Choroid plexus epithelial cell (primary cell): ENCODE measurements at regions not wholly inside any gene's neighbourhood (a gene's known extent, or its start where the extent isn't known, plus 50 kb on each side); places are given as distances from the start of the nearest gene placed in this dataset.

ENCODE experiments used
- DNase-seq: peaks from one replicate; pipeline ENCODE4 v3.0.0-alpha.2; 2010; ENCODE audit warnings: low read depth
- H3K4me3 ChIP-seq: 2 replicates; pipeline ENCODE4 v1.5.1; 2011; ENCODE audit warnings: low read depth, mild to moderate bottlenecking, control low read depth, low read length, moderate library complexity
- CTCF ChIP-seq: conservative IDR thresholded peaks from 2 replicates; pipeline ENCODE4 v1.5.1; 2011; ENCODE audit warnings: low read depth, mild to moderate bottlenecking, control low read depth, inconsistent platforms, low read length, moderate library complexity

DNA sequence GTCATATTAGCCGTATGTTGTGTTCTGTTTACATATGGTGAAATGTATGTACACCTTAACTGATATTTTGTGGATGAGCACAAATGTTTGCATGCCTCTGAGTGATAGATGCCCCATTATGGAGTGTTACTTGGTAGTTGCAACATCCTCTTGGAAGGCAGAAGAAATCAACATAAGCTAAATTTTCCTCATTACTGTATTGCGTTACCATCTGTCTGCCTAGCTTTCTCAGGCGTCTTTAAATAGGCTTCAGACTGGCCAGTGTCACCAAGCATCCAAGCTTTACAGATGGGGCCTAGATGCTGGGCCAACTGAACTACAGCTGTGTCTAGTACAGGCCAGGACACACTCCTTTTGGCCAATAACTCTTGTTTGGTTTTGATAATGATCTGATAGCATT lies 250.6 kb downstream of the SAMD5 start:
- DNase-seq: peak; percentile 3
- no peak overlapping the region for H3K4me3 ChIP-seq
- TF ChIP-seq CTCF: no peak

DNA sequence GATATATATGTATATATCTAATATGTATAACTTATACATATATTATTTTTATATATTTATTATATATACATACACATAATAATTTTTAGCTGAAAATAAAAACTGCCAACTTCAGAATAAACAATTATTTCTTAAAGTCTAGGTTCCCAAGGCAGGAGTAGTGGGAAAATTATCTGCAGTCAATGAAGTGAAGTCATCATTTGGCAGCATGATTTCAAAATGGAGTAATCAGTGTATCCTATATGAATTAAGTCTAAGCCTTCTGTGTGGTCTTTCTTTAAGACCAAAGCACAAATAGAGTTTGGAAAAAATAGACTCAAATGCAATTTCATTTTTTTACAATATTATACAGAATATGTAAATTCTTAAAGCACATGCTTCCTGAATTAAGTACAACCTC lies 251.0 kb downstream of the SAMD5 start:
- H3K4me3 ChIP-seq: no peak overlapping the region
- TF ChIP-seq CTCF: no peak
- DNase-seq: no peak

DNA sequence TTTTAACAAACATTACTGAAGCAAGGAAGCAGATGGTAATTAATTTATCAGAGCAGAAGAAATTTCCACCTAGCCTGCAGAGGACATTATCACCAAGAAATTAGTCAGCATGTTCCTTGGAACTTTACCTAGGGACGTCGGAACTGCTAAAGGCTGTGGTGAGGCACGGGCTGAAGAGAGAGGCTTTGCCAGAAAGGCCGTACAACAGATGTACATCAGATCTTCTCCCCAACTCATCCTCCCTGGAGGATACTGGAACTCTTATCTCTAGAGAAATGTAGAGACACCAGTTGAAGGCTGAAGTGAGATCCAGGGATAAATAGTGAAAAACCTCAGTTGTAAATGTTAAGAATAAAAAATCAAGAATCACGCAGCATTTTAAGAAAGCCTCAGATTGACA lies 257.1 kb downstream of the SAMD5 start:
- no peak overlapping the region for H3K4me3 ChIP-seq
- no peak for TF ChIP-seq CTCF
- no peak for DNase-seq

- DNase-seq: no peak
- H3K4me3 ChIP-seq: no peak overlapping the region
- TF ChIP-seq CTCF: no peak
These were observed 260.5 kb downstream of the SAMD5 start for GRCh38 chr6:147768969-147769368.

DNA sequence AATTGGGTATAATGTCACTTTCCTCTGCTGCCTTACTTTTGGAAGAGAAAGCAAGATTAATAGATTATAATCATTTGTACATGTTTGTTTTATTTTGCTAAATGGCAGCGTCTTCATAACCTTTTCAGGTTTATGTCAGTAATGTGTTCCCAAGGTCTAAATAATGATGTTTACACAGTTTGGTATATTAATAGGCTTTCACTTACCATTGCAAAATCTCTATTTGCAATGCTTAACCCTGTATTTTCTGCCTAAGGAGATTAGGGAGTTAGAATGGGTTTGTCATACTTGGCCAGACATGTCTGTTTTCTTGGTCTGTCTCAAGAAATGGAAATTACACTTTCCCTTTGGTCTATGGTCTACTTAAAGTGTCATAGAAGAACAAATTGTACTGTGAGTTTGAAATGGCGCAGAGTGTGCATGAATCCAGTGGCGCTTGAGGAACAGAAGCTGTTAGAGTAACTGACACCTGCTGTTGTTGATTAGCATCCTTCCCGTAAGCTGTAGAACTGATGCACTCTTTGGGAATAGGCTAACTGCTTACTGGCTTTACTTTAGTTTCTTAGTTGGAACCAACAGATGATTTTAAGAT lies 261.1 kb downstream of the SAMD5 start:
- no peak for DNase-seq
- no peak overlapping the region for H3K4me3 ChIP-seq
- no peak for TF ChIP-seq CTCF

GRCh38 chr6:147770221-147770620 lies 261.7 kb downstream of the SAMD5 start:
- TF ChIP-seq CTCF: no peak
- DNase-seq: no peak
- no peak overlapping the region for H3K4me3 ChIP-seq

DNA sequence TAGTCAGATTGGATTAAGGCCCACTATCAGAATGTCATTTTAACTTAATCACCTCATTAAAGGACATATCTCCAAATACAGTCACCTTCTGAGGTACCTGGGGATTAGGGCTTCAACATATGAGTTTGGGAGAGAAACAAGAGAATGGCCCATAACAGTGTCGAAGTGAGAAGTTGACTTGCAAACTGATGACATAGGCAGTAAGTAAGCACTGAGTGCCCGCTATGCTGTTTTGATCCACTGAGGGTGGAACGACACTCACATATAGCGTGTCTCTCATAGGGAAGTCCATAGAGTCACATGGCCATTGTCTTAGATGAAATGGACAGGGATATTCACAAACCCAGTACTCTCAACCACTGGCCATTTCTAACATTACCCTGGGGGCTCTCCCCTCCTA lies 264.2 kb downstream of the SAMD5 start:
- DNase-seq: no peak
- no peak for TF ChIP-seq CTCF
- H3K4me3 ChIP-seq: no peak overlapping the region
